GM06990 (cell line): ENCODE measurements at regions not wholly inside any gene's neighbourhood (a gene's known extent, or its start where the extent isn't known, plus 50 kb on each side); places are given as distances from the start of the nearest gene placed in this dataset.

Experiments used
- DNase-seq: peaks from one replicate; pipeline ENCODE4 v3.0.0-alpha.2; 2011; ENCODE audit not compliant: insufficient read length; ENCODE audit errors: extremely low read depth
- H3K27me3 ChIP-seq: replicated peaks from 2 replicates; pipeline ENCODE4 v1.6.0; 2011; ENCODE audit warnings: low read length; ENCODE audit not compliant: control insufficient read depth, insufficient read depth
- H3K36me3 ChIP-seq: 2 replicates; pipeline ENCODE4 v1.5.1; 2011; ENCODE audit warnings: low read length; ENCODE audit not compliant: control insufficient read depth, insufficient read depth
- H3K4me3 ChIP-seq: replicated peaks from 2 replicates; pipeline ENCODE4 v1.5.1; 2011; ENCODE audit warnings: low read depth, mild to moderate bottlenecking, control low read depth, low read length
- CTCF ChIP-seq: IDR thresholded peaks from 2 replicates; pipeline ENCODE4 v1.5.1; 2011; ENCODE audit warnings: low read length, control low read depth, mild to moderate bottlenecking, inconsistent platforms; ENCODE audit not compliant: insufficient read depth, poor library complexity, severe bottlenecking

GRCh38 chr13:75151081-75151643 lies 330.8 kb downstream of the TBC1D4 start:
- Histone ChIP-seq H3K4me3 (no peak overlapping the region), H3K36me3 (no peaks in the 10 kb centered on the region), H3K27me3 (no peaks in the 10 kb centered on the region)
- no peak for DNase-seq
- TF ChIP-seq CTCF = no peak

DNA sequence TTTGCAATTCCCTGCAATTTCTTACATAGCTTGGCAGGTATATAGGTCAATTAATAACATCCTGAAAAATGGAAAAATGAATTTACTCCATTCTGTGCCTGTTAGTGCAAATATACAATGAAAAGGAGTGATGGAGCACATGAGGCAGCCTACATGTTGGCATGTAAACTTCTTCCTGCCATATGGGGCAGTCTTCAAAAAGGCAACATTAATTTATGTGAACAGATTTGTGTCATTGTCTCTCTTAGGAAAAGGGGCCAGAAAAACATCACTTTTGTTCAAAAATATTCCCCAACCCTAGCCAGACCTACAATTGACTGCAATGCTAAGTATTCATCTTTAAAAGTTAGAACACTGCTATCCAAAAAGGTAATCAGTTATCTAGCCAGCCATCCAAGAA lies 332.2 kb downstream of the TBC1D4 start:
- no peak for DNase-seq
- no peaks in the 10 kb centered on the region for H3K27me3 ChIP-seq
- TF ChIP-seq CTCF = no peak
- no peak overlapping the region for H3K4me3 ChIP-seq
- no peaks in the 10 kb centered on the region for H3K36me3 ChIP-seq

GRCh38 chr13:75147946-75148345 lies 334.0 kb downstream of the TBC1D4 start:
- TF ChIP-seq CTCF = no peak
- H3K27me3 ChIP-seq = no peaks in the 10 kb centered on the region
- H3K36me3 ChIP-seq = no peaks in the 10 kb centered on the region
- DNase-seq = no peak
- no peak overlapping the region for H3K4me3 ChIP-seq

DNA sequence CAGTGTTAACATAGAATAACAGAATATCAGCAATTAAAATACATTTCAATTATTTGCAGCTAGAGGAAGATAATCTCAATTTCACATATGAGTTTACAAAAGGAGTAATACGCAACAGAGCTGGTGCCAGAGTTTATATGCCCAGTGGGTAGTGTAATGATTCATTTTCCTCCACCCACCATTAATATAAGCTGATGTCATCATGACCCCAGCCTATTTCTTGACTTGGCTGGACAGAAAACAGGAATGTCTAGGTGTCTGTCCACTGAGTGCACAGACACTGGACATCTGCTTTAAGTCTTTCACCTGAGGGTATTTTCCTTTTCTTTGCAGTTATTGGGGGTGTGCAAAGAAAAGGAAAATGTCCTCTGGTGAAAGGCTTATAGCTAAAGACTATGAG lies 335.5 kb downstream of the TBC1D4 start:
- no peak for DNase-seq
- Histone ChIP-seq H3K27me3 (no peaks in the 10 kb centered on the region), H3K4me3 (no peak overlapping the region), H3K36me3 (no peaks in the 10 kb centered on the region)
- TF ChIP-seq CTCF = no peak

GRCh38 chr13:75145927-75146326 lies 336.0 kb downstream of the TBC1D4 start:
- TF ChIP-seq CTCF = no peak

GRCh38 chr13:75139291-75139690 lies 342.7 kb downstream of the TBC1D4 start:
- Histone ChIP-seq H3K36me3 (no peaks in the 10 kb centered on the region), H3K4me3 (no peak overlapping the region), H3K27me3 (no peaks in the 10 kb centered on the region)
- TF ChIP-seq CTCF = no peak
- no peak for DNase-seq

More at GRCh38 chr13:75145927-75146326, 336.0 kb downstream of the TBC1D4 start:
- Histone ChIP-seq H3K4me3 (no peak overlapping the region), H3K36me3 (no peaks in the 10 kb centered on the region), H3K27me3 (no peaks in the 10 kb centered on the region)
- no peak for DNase-seq
